Neural cell (in vitro differentiated cells): ENCODE measurements at regions not wholly inside any gene's neighbourhood (a gene's known extent, or its start where the extent isn't known, plus 50 kb on each side); places are given as distances from the start of the nearest gene placed in this dataset.

ENCODE experiments used
- H2AFZ ChIP-seq: fragments of 200-600, 300-800 bp; sonication (generic), shearing (Covaris generic); 2 replicates; pipeline ENCODE4 v1.6.0; 2014; ENCODE audit warnings: low read depth, mild to moderate bottlenecking, antibody characterized with exemption, low read length, moderate library complexity
- H3F3A ChIP-seq: fragments of 200-600 bp; shearing (Covaris generic); 2 replicates; pipeline ENCODE4 v1.6.1; 2016; ENCODE audit warnings: mild to moderate bottlenecking, moderate library complexity, mixed read lengths, antibody characterized with exemption, low read length; ENCODE audit not compliant: insufficient read depth, poor library complexity, severe bottlenecking
- H3K27ac ChIP-seq: fragments of 200-600, 300-800 bp; sonication (generic), shearing (Covaris generic); 2 replicates; pipeline ENCODE4 v1.5.1; 2014; ENCODE audit warnings: mild to moderate bottlenecking, low read length, moderate library complexity
- H3K27me3 ChIP-seq: fragments of 300-800, 200-600 bp; sonication (generic), shearing (Covaris generic); 2 replicates; pipeline ENCODE4 v1.6.0; 2014; ENCODE audit warnings: mild to moderate bottlenecking, low read depth, low read length, moderate library complexity; ENCODE audit not compliant: insufficient read depth
- H3K36me3 ChIP-seq: fragments of 300-800, 200-600 bp; sonication (generic), shearing (Covaris generic); 2 replicates; pipeline ENCODE4 v1.5.1; 2014; ENCODE audit warnings: mild to moderate bottlenecking, antibody characterized with exemption, low read length, moderate library complexity; ENCODE audit not compliant: insufficient read depth
- H3K4me2 ChIP-seq: fragments of 300-800, 200-600 bp; sonication (generic), shearing (Covaris generic); 2 replicates; pipeline ENCODE4 v1.6.0; 2014; ENCODE audit warnings: mild to moderate bottlenecking, low read length
- H3K4me3 ChIP-seq: fragments of 300-800, 200-600 bp; sonication (generic), shearing (Covaris generic); 2 replicates; pipeline ENCODE4 v1.5.1; 2014; ENCODE audit warnings: mild to moderate bottlenecking, low read length, moderate library complexity
- H3K79me2 ChIP-seq: fragments of 200-600 bp; shearing (Covaris generic); replicated peaks from 2 replicates; pipeline ENCODE4 v1.6.0; 2014; ENCODE audit warnings: mild to moderate bottlenecking, low read length, moderate library complexity; ENCODE audit not compliant: insufficient read depth
- H3K9ac ChIP-seq: fragments of 300-800, 200-600 bp; sonication (generic), shearing (Covaris generic); 2 replicates; pipeline ENCODE4 v1.6.1; 2016; ENCODE audit warnings: mild to moderate bottlenecking, low read length, mixed read lengths
- H3K9me2 ChIP-seq: fragments of 200-600 bp; shearing (Covaris generic); 2 replicates; pipeline ENCODE4 v1.6.1; 2016; ENCODE audit warnings: mild to moderate bottlenecking, low read length, mixed read lengths; ENCODE audit not compliant: insufficient read depth
- H3K9me3 ChIP-seq: fragments of 200-600, 300-800 bp; sonication (generic), shearing (Covaris generic); 2 replicates; pipeline ENCODE4 v1.6.1; 2016; ENCODE audit warnings: mild to moderate bottlenecking, mixed run types, low read length, moderate library complexity, mixed read lengths
- H4K20me1 ChIP-seq: fragments of 200-600 bp; shearing (Covaris generic); 2 replicates; pipeline ENCODE4 v1.6.1; 2016; ENCODE audit warnings: mild to moderate bottlenecking, mixed run types; ENCODE audit not compliant: insufficient read depth
- EP300 ChIP-seq: fragments of 450-650 bp; conservative IDR thresholded peaks from 2 replicates; pipeline ENCODE4 v1.6.1; 2014; ENCODE audit warnings: antibody characterized with exemption, mild to moderate bottlenecking, moderate library complexity; ENCODE audit not compliant: poor library complexity, severe bottlenecking
- EZH2 ChIP-seq: fragments of 200-600, 300-800 bp; shearing (Covaris generic), sonication (generic); IDR thresholded peaks from 2 replicates; pipeline ENCODE4 v1.6.1; 2014; ENCODE audit warnings: antibody characterized with exemption, low read length, borderline replicate concordance, mild to moderate bottlenecking; ENCODE audit not compliant: insufficient read depth, poor library complexity, severe bottlenecking
- MXI1 ChIP-seq: fragments of 450-650 bp; conservative IDR thresholded peaks from 2 replicates; pipeline ENCODE4 v1.6.1; 2014; ENCODE audit warnings: antibody characterized with exemption, mild to moderate bottlenecking; ENCODE audit not compliant: poor library complexity, severe bottlenecking
- POLR2AphosphoS5 ChIP-seq: IDR thresholded peaks from 2 replicates; pipeline ENCODE4 v1.6.1; 2012
- RAD21 ChIP-seq: fragments of 450-650 bp; conservative IDR thresholded peaks from 2 replicates; pipeline ENCODE4 v1.6.1; 2014; ENCODE audit warnings: antibody characterized with exemption, mild to moderate bottlenecking, moderate library complexity
- SMC3 ChIP-seq: fragments of 450-650 bp; conservative IDR thresholded peaks from 2 replicates; pipeline ENCODE4 v1.6.1; 2014; ENCODE audit warnings: antibody characterized with exemption, mild to moderate bottlenecking, moderate library complexity; ENCODE audit not compliant: poor library complexity
- TAF1 ChIP-seq: IDR thresholded peaks from 2 replicates; pipeline ENCODE4 v1.6.1; 2012; ENCODE audit warnings: low read depth
- TF ChIP-seq, protein P1 (sequence below): fragments of 450-650 bp; IDR thresholded peaks from 2 replicates; pipeline ENCODE4 v1.5.1; 2014; ENCODE audit warnings: antibody characterized with exemption, mild to moderate bottlenecking, moderate library complexity; ENCODE audit not compliant: poor library complexity, severe bottlenecking
- TF ChIP-seq, protein P2 (sequence below): IDR thresholded peaks from 2 replicates; pipeline ENCODE4 v1.6.1; 2012; ENCODE audit warnings: borderline replicate concordance

DNA sequence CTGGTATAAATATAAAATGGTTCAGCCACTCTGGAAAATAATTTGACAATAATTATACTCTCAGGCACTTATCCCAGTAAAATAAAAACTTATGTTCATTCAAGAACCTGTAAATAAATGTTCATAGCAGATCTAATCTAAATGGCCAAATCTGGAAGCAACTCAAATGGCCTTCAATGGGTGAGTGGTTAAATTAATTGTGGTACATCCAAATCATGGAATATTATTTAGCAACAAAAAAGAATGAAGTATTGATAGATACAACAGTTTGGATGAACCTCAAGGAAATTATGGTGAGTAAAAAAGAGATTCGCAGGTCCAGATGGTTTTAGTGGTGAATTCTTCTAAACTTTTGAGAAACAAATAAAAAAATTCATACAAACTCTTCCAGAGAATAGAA, 287.0 kb upstream of the ZC3H12C start:
- Histone ChIP-seq H3K9ac (no peak overlapping the region), H3K27me3 (no peaks in the 10 kb centered on the region), H2AFZ (no peak overlapping the region), H3K4me3 (no peak overlapping the region), H3K27ac (no peak overlapping the region), H3K9me3 (no peaks in the 10 kb centered on the region), H4K20me1 (no peaks in the 10 kb centered on the region), H3K9me2 (no peaks in the 10 kb centered on the region), H3F3A (no peaks in the 10 kb centered on the region), H3K4me2 (no peak overlapping the region), H3K36me3 (no peaks in the 10 kb centered on the region), H3K79me2 (no peaks in the 10 kb centered on the region)
- TF ChIP-seq EP300, result no peak

DNA sequence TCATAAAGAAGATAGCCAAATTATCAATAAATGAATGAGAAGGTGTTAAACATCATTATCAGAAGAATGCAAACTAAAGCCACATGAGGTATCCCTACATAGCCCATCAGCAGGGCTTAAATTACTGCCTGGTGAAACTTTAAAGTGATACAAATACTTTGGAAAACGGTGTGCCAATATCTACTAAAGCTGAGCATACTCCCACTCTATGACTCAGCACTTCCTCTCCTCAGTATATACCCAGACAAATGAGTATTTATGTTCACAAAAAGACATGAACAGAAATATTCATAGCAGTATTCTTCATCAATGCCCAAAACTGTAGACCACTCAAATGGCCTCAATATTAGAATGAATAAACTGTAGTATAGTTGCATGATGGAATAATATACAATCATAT, 284.6 kb upstream of the ZC3H12C start:
- H3K9me2 ChIP-seq, result no peaks in the 10 kb centered on the region
- H2AFZ ChIP-seq, result no peak overlapping the region
- no peak overlapping the region for H3K4me3 ChIP-seq
- H3K36me3 ChIP-seq, result no peaks in the 10 kb centered on the region
- H3K79me2 ChIP-seq, result no peaks in the 10 kb centered on the region
- H3K27me3 ChIP-seq, result no peaks in the 10 kb centered on the region
- H4K20me1 ChIP-seq, result no peaks in the 10 kb centered on the region
- TF ChIP-seq POLR2AphosphoS5 (no peak), EP300 (no peak), SMC3 (no peak), EZH2 (no peak), RAD21 (no peak), TAF1 (no peak), MXI1 (no peak)
- TF ChIP-seq, protein P1, sequence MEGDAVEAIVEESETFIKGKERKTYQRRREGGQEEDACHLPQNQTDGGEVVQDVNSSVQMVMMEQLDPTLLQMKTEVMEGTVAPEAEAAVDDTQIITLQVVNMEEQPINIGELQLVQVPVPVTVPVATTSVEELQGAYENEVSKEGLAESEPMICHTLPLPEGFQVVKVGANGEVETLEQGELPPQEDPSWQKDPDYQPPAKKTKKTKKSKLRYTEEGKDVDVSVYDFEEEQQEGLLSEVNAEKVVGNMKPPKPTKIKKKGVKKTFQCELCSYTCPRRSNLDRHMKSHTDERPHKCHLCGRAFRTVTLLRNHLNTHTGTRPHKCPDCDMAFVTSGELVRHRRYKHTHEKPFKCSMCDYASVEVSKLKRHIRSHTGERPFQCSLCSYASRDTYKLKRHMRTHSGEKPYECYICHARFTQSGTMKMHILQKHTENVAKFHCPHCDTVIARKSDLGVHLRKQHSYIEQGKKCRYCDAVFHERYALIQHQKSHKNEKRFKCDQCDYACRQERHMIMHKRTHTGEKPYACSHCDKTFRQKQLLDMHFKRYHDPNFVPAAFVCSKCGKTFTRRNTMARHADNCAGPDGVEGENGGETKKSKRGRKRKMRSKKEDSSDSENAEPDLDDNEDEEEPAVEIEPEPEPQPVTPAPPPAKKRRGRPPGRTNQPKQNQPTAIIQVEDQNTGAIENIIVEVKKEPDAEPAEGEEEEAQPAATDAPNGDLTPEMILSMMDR, result no peak
- TF ChIP-seq, protein P2, sequence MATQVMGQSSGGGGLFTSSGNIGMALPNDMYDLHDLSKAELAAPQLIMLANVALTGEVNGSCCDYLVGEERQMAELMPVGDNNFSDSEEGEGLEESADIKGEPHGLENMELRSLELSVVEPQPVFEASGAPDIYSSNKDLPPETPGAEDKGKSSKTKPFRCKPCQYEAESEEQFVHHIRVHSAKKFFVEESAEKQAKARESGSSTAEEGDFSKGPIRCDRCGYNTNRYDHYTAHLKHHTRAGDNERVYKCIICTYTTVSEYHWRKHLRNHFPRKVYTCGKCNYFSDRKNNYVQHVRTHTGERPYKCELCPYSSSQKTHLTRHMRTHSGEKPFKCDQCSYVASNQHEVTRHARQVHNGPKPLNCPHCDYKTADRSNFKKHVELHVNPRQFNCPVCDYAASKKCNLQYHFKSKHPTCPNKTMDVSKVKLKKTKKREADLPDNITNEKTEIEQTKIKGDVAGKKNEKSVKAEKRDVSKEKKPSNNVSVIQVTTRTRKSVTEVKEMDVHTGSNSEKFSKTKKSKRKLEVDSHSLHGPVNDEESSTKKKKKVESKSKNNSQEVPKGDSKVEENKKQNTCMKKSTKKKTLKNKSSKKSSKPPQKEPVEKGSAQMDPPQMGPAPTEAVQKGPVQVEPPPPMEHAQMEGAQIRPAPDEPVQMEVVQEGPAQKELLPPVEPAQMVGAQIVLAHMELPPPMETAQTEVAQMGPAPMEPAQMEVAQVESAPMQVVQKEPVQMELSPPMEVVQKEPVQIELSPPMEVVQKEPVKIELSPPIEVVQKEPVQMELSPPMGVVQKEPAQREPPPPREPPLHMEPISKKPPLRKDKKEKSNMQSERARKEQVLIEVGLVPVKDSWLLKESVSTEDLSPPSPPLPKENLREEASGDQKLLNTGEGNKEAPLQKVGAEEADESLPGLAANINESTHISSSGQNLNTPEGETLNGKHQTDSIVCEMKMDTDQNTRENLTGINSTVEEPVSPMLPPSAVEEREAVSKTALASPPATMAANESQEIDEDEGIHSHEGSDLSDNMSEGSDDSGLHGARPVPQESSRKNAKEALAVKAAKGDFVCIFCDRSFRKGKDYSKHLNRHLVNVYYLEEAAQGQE, result no peak
- no peaks in the 10 kb centered on the region for H3K9me3 ChIP-seq
- H3K4me2 ChIP-seq, result no peak overlapping the region
- H3K9ac ChIP-seq, result no peak overlapping the region
- H3K27ac ChIP-seq, result no peak overlapping the region
- no peaks in the 10 kb centered on the region for H3F3A ChIP-seq

DNA sequence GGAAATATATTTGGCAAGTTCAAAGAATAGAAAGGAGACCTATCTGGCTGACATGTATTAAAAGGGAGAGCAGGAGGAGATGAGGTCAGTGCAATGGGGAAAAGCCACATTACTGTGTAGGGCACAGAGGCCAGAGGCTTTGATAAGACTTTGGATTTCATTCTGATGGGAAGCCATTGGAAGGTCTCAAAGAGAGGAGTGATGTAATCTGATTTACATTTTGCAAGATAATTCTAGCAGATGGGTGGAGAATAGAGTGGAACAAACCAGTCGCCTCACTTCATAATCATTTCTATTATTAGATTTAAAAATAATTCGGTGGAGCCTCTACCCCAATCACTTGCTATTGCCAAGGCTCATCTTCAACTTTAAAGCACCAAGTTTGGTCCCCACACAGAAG, 278.4 kb upstream of the ZC3H12C start:
- Histone ChIP-seq H3K9ac (no peak overlapping the region), H3K9me2 (no peaks in the 10 kb centered on the region), H4K20me1 (no peaks in the 10 kb centered on the region), H2AFZ (no peak overlapping the region), H3K36me3 (no peaks in the 10 kb centered on the region), H3F3A (no peaks in the 10 kb centered on the region), H3K79me2 (no peaks in the 10 kb centered on the region), H3K27ac (no peak overlapping the region), H3K4me3 (no peak overlapping the region), H3K27me3 (no peaks in the 10 kb centered on the region), H3K4me2 (no peak overlapping the region), H3K9me3 (no peaks in the 10 kb centered on the region)
- no peak for TF ChIP-seq SMC3
- TF ChIP-seq, protein P1, result no peak
- TF ChIP-seq POLR2AphosphoS5, result no peak
- no peak for TF ChIP-seq TAF1
- TF ChIP-seq EP300, result no peak
- no peak for TF ChIP-seq RAD21
- TF ChIP-seq, protein P2, result no peak
- no peak for TF ChIP-seq MXI1
- TF ChIP-seq EZH2, result no peak
